Endothelial cell of umbilical vein (primary cell): ENCODE measurements at regions not wholly inside any gene's neighbourhood (a gene's known extent, or its start where the extent isn't known, plus 50 kb on each side); places are given as distances from the start of the nearest gene placed in this dataset.

ENCODE experiments used
- BruUV-seq: library from RNA; stranded (reverse); fragments of 400-500 nt; replicated peaks from 2 replicates; lab custom pipeline; 2021; lab: Mats Ljungman, UMichigan
- CTCF ChIA-PET: fragments of 300-600, 350-600 bp; sonication (Branson Sonifier 250); formaldehyde crosslinking; loops from one replicate; lab custom pipeline; 2021; ENCODE audit warnings: antibody characterized with exemption, inconsistent platforms; lab: Charles Lee
- POLR2A ChIA-PET: fragments of 300-600, 350-600 bp; sonication (Branson Sonifier 250); formaldehyde crosslinking; loops from one replicate; lab custom pipeline; 2021; ENCODE audit warnings: antibody characterized with exemption, inconsistent platforms; lab: Charles Lee
- DNase-seq: peaks from one replicate; pipeline ENCODE4 v3.0.0-alpha.2; 2011; ENCODE audit warnings: low read depth, low spot score
- FAIRE-seq: peaks from 2 replicates; lab custom pipeline; 2011; peaks lifted over from hg19 to GRCh38; lab: Jason Lieb, UNC
- H2AFZ ChIP-seq: 2 replicates; pipeline ENCODE4 v1.6.0; 2012; ENCODE audit warnings: low read depth, low read length, control low read depth, inconsistent platforms
- H3K27ac ChIP-seq: 2 replicates; pipeline ENCODE4 v1.5.1; 2011; ENCODE audit warnings: low read depth, mild to moderate bottlenecking, control low read depth, low read length, moderate library complexity; ENCODE audit not compliant: insufficient read depth
- H3K27me3 ChIP-seq, 2 experiments: 2 replicates each; pipeline versions ENCODE4 v1.6.0 to v1.6.1; 2011; ENCODE audit warnings: low read length in 2 of 2, mixed read lengths in 1 of 2; ENCODE audit not compliant: control insufficient read depth in 2 of 2, insufficient read depth in 2 of 2
- H3K36me3 ChIP-seq, 2 experiments: 2 replicates in 1 of 2; 3 replicates in 1 of 2; pipeline ENCODE4 v1.5.1; 2011; ENCODE audit warnings: low read length in 2 of 2, mild to moderate bottlenecking in 1 of 2, moderate library complexity in 1 of 2; ENCODE audit not compliant: control insufficient read depth in 2 of 2, insufficient read depth in 2 of 2; ENCODE audit errors: extremely low read depth in 1 of 2
- H3K4me1 ChIP-seq: 3 replicates; pipeline ENCODE4 v1.5.1; 2011; ENCODE audit warnings: mild to moderate bottlenecking, low read length; ENCODE audit not compliant: control insufficient read depth, insufficient read depth; ENCODE audit errors: extremely low read depth
- H3K4me2 ChIP-seq: 2 replicates; pipeline ENCODE4 v1.6.1; 2011; ENCODE audit warnings: low read length, control low read depth, mixed read lengths; ENCODE audit not compliant: insufficient read depth
- H3K4me3 ChIP-seq, 3 experiments: fragments of 200-600 bp in 1 of 3; sonication (generic), shearing (Covaris generic) in 1 of 3; replicated peaks in 1 of 3; 2 replicates each; pipeline ENCODE4 v1.5.1; 2011 to 2016; ENCODE audit warnings: control low read depth in 3 of 3, low read length in 3 of 3, mild to moderate bottlenecking in 2 of 3, inconsistent platforms in 1 of 3, low read depth in 1 of 3, moderate library complexity in 1 of 3; ENCODE audit not compliant: insufficient read depth in 1 of 3
- H3K79me2 ChIP-seq: 2 replicates; pipeline ENCODE4 v1.6.0; 2012; ENCODE audit warnings: low read length, inconsistent platforms; ENCODE audit not compliant: control insufficient read depth, insufficient read depth
- H3K9ac ChIP-seq: replicated peaks from 2 replicates; pipeline ENCODE3; 2011; ENCODE audit warnings: low read length, control low read depth; ENCODE audit not compliant: insufficient read depth; ENCODE audit errors: extremely low read depth
- H3K9me1 ChIP-seq: replicated peaks from 3 replicates; pipeline ENCODE4 v1.6.0; 2011; ENCODE audit warnings: mild to moderate bottlenecking, low read length; ENCODE audit not compliant: control insufficient read depth, insufficient read depth; ENCODE audit errors: extremely low read depth
- H3K9me3 ChIP-seq: replicated peaks from 2 replicates; pipeline ENCODE4 v1.5.1; 2012; ENCODE audit warnings: low read length, inconsistent platforms; ENCODE audit not compliant: control insufficient read depth, insufficient read depth
- H4K20me1 ChIP-seq: replicated peaks from 2 replicates; pipeline ENCODE3; 2011; ENCODE audit warnings: mild to moderate bottlenecking, low read length; ENCODE audit not compliant: control insufficient read depth, insufficient read depth; ENCODE audit errors: extremely low read depth
- CTCF ChIP-seq, 2 donors: IDR thresholded peaks; 1 replicate in 1 of 2; 2 replicates in 1 of 2; pipeline ENCODE4 v1.5.1; 2011; ENCODE audit warnings: low read length in 2 of 2, mild to moderate bottlenecking in 2 of 2, moderate library complexity in 2 of 2, control low read depth in 1 of 2, inconsistent platforms in 1 of 2, low read depth in 1 of 2; ENCODE audit not compliant: insufficient read depth in 1 of 2; ENCODE audit errors: extremely low read depth in 1 of 2
- EZH2 ChIP-seq: IDR thresholded peaks from 2 replicates; pipeline ENCODE4 v1.6.1; 2012; ENCODE audit warnings: borderline replicate concordance, low read depth, mild to moderate bottlenecking, moderate library complexity, low read length, inconsistent platforms; ENCODE audit not compliant: severe bottlenecking
- FOS ChIP-seq: IDR thresholded peaks from 2 replicates; pipeline ENCODE4 v1.6.1; 2011; ENCODE audit warnings: mild to moderate bottlenecking, low read length, moderate library complexity, borderline replicate concordance; ENCODE audit not compliant: insufficient read depth
- GATA2 ChIP-seq: IDR thresholded peaks from 2 replicates; pipeline ENCODE4 v1.7.0; 2011; ENCODE audit warnings: low read depth, mild to moderate bottlenecking, moderate library complexity, mixed read lengths, low read length; ENCODE audit not compliant: insufficient read length, insufficient read depth
- JUN ChIP-seq: IDR thresholded peaks from 2 replicates; pipeline ENCODE4 v1.6.1; 2011; ENCODE audit warnings: borderline replicate concordance, low read depth; ENCODE audit not compliant: insufficient read length, insufficient read depth
- MAX ChIP-seq: IDR thresholded peaks from 2 replicates; pipeline ENCODE4 v1.6.1; 2011; ENCODE audit not compliant: insufficient read depth, insufficient read length
- MYC ChIP-seq: IDR thresholded peaks from one replicate; pipeline ENCODE4 v1.6.1; 2011; ENCODE audit warnings: mild to moderate bottlenecking, low read depth, low read length
- POLR2A ChIP-seq: IDR thresholded peaks from 2 replicates; pipeline ENCODE4 v1.6.1; 2012; ENCODE audit warnings: low read depth, mild to moderate bottlenecking, control low read depth, low read length
- POLR2AphosphoS5 ChIP-seq: IDR thresholded peaks from 2 replicates; pipeline ENCODE4 v1.6.1; 2012; ENCODE audit warnings: low read depth, mild to moderate bottlenecking, control low read depth, low read length, moderate library complexity; ENCODE audit not compliant: insufficient read depth
- dilution Hi-C: fragments of 300-500 bp; cut with MboI; formaldehyde crosslinking; loops from one replicate; pipeline ENCODE4 v1.15.0; 2019; ENCODE audit warnings: low sequenced_read_pairs; ENCODE audit not compliant: extremely low pct_ligation_motif_present
- intact Hi-C: fragments of 100-400 bp; cut with micrococcal nuclease; formaldehyde crosslinking; loops from one replicate; pipeline ENCODE4 v1.10.0; 2022

DNA sequence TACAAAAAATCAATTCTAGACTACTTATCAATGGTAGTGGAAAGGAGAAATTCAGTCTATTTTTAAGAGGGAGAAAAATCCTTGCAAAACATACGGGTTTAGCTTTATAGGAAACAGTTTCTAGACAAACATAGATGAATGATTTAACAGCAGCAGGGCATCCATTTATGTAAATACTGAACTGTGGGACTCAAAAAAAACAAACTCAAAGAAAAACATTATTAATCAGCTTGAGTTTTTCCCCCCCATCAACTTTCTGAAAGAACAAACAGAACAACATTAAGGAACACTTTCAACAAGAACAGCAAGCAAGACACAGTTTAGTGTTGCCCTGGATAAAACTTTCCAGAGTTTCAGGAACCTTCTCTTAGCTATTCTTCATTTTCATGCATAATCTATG is 147.3 kb upstream of the KCNK2 start:
- Histone ChIP-seq H3K9me3 (no peaks in the 10 kb centered on the region), H3K27ac (no peak overlapping the region), H3K4me2 (no peak overlapping the region), H4K20me1 (no peaks in the 10 kb centered on the region), H3K9ac (no peak overlapping the region), H3K36me3 (no peaks in the 10 kb centered on the region), H2AFZ (no peak overlapping the region), H3K79me2 (no peaks in the 10 kb centered on the region), H3K4me1 (peaks cover 6% of the 10 kb centered on the region), H3K27me3 (no peaks in the 10 kb centered on the region), H3K4me3 (no peak overlapping the region), H3K9me1 (no peaks in the 10 kb centered on the region)
- FAIRE-seq (peak; percentile 71), DNase-seq (peak; percentile 4)
- intact Hi-C loops = loop anchor here (5.0 kb wide), 1 partner anchor 57 kb away; no protein-coding TSS in a partner anchor
- TF ChIP-seq EZH2 (no peak), GATA2 (no peak), MYC (no peak), CTCF (IDR thresholded peaks at IDR 0.05; ENCODE audit: extremely low read depth in 1 of 2, insufficient read depth in 1 of 2, low read depth in 1 of 2, low read length in 2 of 2) (no peak), POLR2AphosphoS5 (no peak), FOS (no peak), POLR2A (no peak), JUN (no peak), MAX (no peak)
- no TSS peak for BruUV-seq
- ChIA-PET CTCF (interaction anchor here (0.7 to 3.1 kb wide), 4 partner anchors 12 to 178 kb away, joined by 3 to 13 read pairs (median 7); no protein-coding TSS in a partner anchor), POLR2A (no interaction called here)
- dilution Hi-C loops = no loop called here
